Mesenchymal stem cell (in vitro differentiated cells and primary cell): ENCODE measurements at regions not wholly inside any gene's neighbourhood (a gene's known extent, or its start where the extent isn't known, plus 50 kb on each side); places are given as distances from the start of the nearest gene placed in this dataset.

ENCODE experiments used
- DNase-seq: peaks from one replicate; pipeline ENCODE4 v3.0.0-alpha.2; 2013
- H2AFZ ChIP-seq: one replicate; pipeline ENCODE4 v1.6.1; 2013; ENCODE audit warnings: low read depth, mild to moderate bottlenecking, control low read depth, inconsistent platforms, low read length, moderate library complexity
- H2AK5ac ChIP-seq: 2 replicates; pipeline ENCODE4 v1.6.1; 2013; ENCODE audit warnings: low read length, moderate library complexity, mild to moderate bottlenecking, inconsistent platforms; ENCODE audit not compliant: severe bottlenecking
- H2BK120ac ChIP-seq: one replicate; pipeline ENCODE4 v1.6.1; 2013; ENCODE audit warnings: low read depth, mild to moderate bottlenecking, inconsistent platforms, low read length, moderate library complexity
- H2BK12ac ChIP-seq, 2 experiments: one replicate each; pipeline ENCODE4 v1.6.1; 2013; ENCODE audit warnings: inconsistent platforms in 2 of 2, low read length in 2 of 2, mild to moderate bottlenecking in 2 of 2, moderate library complexity in 2 of 2, control low read depth in 1 of 2
- H2BK15ac ChIP-seq: one replicate; pipeline ENCODE4 v1.6.1; 2013; ENCODE audit warnings: mild to moderate bottlenecking, low read depth, inconsistent platforms; ENCODE audit not compliant: poor library complexity, severe bottlenecking
- H2BK5ac ChIP-seq: 2 replicates; pipeline ENCODE4 v1.6.1; 2013; ENCODE audit warnings: low read depth, mild to moderate bottlenecking, low read length, control low read depth, inconsistent platforms; ENCODE audit not compliant: poor library complexity, severe bottlenecking
- H3K14ac ChIP-seq, 2 experiments: one replicate each; pipeline ENCODE4 v1.6.1; 2013; ENCODE audit warnings: inconsistent platforms in 2 of 2, low read length in 2 of 2, control low read depth in 1 of 2, mild to moderate bottlenecking in 1 of 2, moderate library complexity in 1 of 2
- H3K18ac ChIP-seq, 2 experiments: one replicate each; pipeline ENCODE4 v1.6.1; 2013; ENCODE audit warnings: inconsistent platforms in 2 of 2, low read length in 2 of 2, control low read depth in 1 of 2, low read depth in 1 of 2, mild to moderate bottlenecking in 1 of 2
- H3K23ac ChIP-seq, 2 experiments: one replicate each; pipeline ENCODE4 v1.6.1; 2013; ENCODE audit warnings: inconsistent platforms in 2 of 2, low read length in 2 of 2, mild to moderate bottlenecking in 2 of 2, moderate library complexity in 2 of 2, control low read depth in 1 of 2
- H3K27ac ChIP-seq: 2 replicates; pipeline ENCODE4 v1.5.1; 2013; ENCODE audit warnings: mild to moderate bottlenecking, moderate library complexity, low read length, control low read depth, inconsistent platforms; ENCODE audit not compliant: poor library complexity, severe bottlenecking
- H3K27me3 ChIP-seq, 2 experiments: 2 replicates each; pipeline versions ENCODE4 v1.6.1 to v1.7.0; 2013; ENCODE audit warnings: low read length in 2 of 2, mild to moderate bottlenecking in 2 of 2, moderate library complexity in 2 of 2, control low read depth in 1 of 2, inconsistent platforms in 1 of 2; ENCODE audit not compliant: control insufficient read depth in 1 of 2, insufficient read depth in 1 of 2
- H3K36me3 ChIP-seq, 2 experiments: 2 replicates each; pipeline versions ENCODE4 v1.6.1 to v1.7.0; 2013; ENCODE audit warnings: low read length in 2 of 2, control low read depth in 1 of 2, inconsistent platforms in 1 of 2, low read depth in 1 of 2, mild to moderate bottlenecking in 1 of 2; ENCODE audit not compliant: insufficient read depth in 2 of 2, control insufficient read depth in 1 of 2
- H3K4ac ChIP-seq, 2 experiments: one replicate each; pipeline ENCODE4 v1.6.1; 2013; ENCODE audit warnings: inconsistent platforms in 2 of 2, low read length in 2 of 2, mild to moderate bottlenecking in 2 of 2, moderate library complexity in 2 of 2, control low read depth in 1 of 2, low read depth in 1 of 2
- H3K4me1 ChIP-seq: 2 replicates; pipeline ENCODE4 v1.6.1; 2013; ENCODE audit warnings: low read depth, low read length, control low read depth; ENCODE audit not compliant: control insufficient read depth, insufficient read depth
- H3K4me2 ChIP-seq: 2 replicates; pipeline ENCODE4 v1.6.1; 2013; ENCODE audit warnings: low read length, mild to moderate bottlenecking, inconsistent platforms; ENCODE audit not compliant: poor library complexity, severe bottlenecking
- H3K4me3 ChIP-seq, 2 experiments: 2 replicates each; pipeline versions ENCODE4 v1.5.1 to v1.7.0; 2013; ENCODE audit warnings: low read length in 2 of 2, mild to moderate bottlenecking in 2 of 2, control low read depth in 1 of 2, low read depth in 1 of 2; ENCODE audit not compliant: insufficient read depth in 1 of 2
- H3K79me1 ChIP-seq: replicated peaks from 2 replicates; pipeline ENCODE4 v1.6.1; 2013; ENCODE audit warnings: mild to moderate bottlenecking, control low read depth, low read length, inconsistent platforms; ENCODE audit not compliant: poor library complexity, severe bottlenecking
- H3K9ac ChIP-seq: 2 replicates; pipeline ENCODE4 v1.7.0; 2013; ENCODE audit warnings: mild to moderate bottlenecking, low read length, moderate library complexity
- H3K9me3 ChIP-seq: 2 replicates; pipeline ENCODE4 v1.7.0; 2013; ENCODE audit warnings: mild to moderate bottlenecking, low read length; ENCODE audit not compliant: control insufficient read depth
- H4K8ac ChIP-seq: one replicate; pipeline ENCODE4 v1.6.1; 2013; ENCODE audit warnings: inconsistent platforms, mild to moderate bottlenecking, low read length, moderate library complexity
- H4K91ac ChIP-seq: one replicate; pipeline ENCODE4 v1.6.1; 2013; ENCODE audit warnings: mild to moderate bottlenecking, low read length, inconsistent platforms
- WGBS: methylation state at CpG from one replicate; pipeline ENCODE4 v1.1.7; 2013; ENCODE audit warnings: mixed read lengths; 5-methylcytosine and 5-hydroxymethylcytosine counted together

- Histone ChIP-seq H3K23ac (no peak overlapping the region), H2BK120ac (no peak overlapping the region)
- DNase-seq: peak; percentile 20
Observed at GRCh38 chr13:47555235-47555634, 445.8 kb downstream of the SUCLA2 start.

DNA sequence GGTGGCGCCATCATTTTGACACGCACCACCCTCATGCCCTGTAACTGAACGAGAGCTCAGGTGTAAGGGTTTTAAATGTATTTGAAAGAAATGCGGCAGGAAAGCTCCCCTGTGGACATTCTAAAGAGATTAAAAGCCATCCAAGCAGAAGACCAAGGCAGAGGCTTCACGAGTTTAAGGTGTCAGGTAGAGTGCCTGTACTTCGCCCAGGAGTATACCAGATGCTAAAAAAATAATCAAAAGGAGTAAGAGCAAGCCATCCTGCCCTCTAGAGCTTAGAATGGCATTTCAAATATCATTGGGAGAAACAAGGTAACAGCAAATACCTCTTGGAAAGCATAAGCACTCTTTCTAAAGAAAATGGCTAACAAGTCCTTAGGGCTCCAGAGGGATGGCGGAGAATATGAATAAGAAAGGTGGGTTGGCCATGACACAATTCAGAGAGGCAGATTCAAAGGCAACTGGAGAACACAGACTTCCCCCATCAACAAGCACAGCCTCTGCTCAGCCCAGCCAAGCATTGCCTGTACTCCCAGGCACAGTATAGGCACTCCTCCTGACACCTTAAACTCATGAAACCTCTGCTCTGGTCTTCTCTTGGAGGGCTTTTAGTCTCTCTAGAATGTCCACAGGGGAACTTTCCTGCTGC is 447.6 kb downstream of the SUCLA2 start:
- DNase-seq: no peak
- Histone ChIP-seq H3K4ac (no peak overlapping the region), H3K4me2 (no peak overlapping the region), H3K23ac (no peak overlapping the region), H3K27me3 (no peaks in the 10 kb centered on the region), H2AFZ (no peak overlapping the region), H2BK5ac (no peak overlapping the region), H3K4me3 (no peak overlapping the region), H3K79me1 (no peaks in the 10 kb centered on the region), H4K91ac (no peak overlapping the region), H2BK12ac (no peak overlapping the region), H3K27ac (no peak overlapping the region), H2AK5ac (no peak overlapping the region), H3K9ac (no peak overlapping the region), H3K36me3 (no peaks in the 10 kb centered on the region), H3K18ac (no peak overlapping the region), H3K9me3 (no peaks in the 10 kb centered on the region), H3K14ac (no peak overlapping the region), H3K4me1 (no peaks in the 10 kb centered on the region), H2BK120ac (no peak overlapping the region), H2BK15ac (no peak overlapping the region), H4K8ac (no peak overlapping the region)
- 80% methylated on average over 7 of the region's 7 CpGs for WGBS

More at GRCh38 chr13:47555235-47555634, 445.8 kb downstream of the SUCLA2 start:
- no peak overlapping the region for H2AFZ ChIP-seq
- no peaks in the 10 kb centered on the region for H3K9me3 ChIP-seq
- H2BK5ac ChIP-seq: no peak overlapping the region
- H3K79me1 ChIP-seq: no peaks in the 10 kb centered on the region
- 0% methylated on average over 1 of the region's 1 CpG for WGBS
- no peak overlapping the region for H2BK12ac ChIP-seq
- H3K36me3 ChIP-seq: no peaks in the 10 kb centered on the region
- no peak overlapping the region for H3K4ac ChIP-seq
- no peak overlapping the region for H4K8ac ChIP-seq
- H3K4me2 ChIP-seq: no peak overlapping the region
- H3K4me3 ChIP-seq: no peak overlapping the region
- H3K27me3 ChIP-seq: no peaks in the 10 kb centered on the region
- H3K4me1 ChIP-seq: no peaks in the 10 kb centered on the region
- no peak overlapping the region for H3K18ac ChIP-seq
- H3K27ac ChIP-seq: no peak overlapping the region
- H3K14ac ChIP-seq: no peak overlapping the region
- H3K9ac ChIP-seq: no peak overlapping the region
- H4K91ac ChIP-seq: no peak overlapping the region
- H2BK15ac ChIP-seq: no peak overlapping the region
- H2AK5ac ChIP-seq: no peak overlapping the region

DNA sequence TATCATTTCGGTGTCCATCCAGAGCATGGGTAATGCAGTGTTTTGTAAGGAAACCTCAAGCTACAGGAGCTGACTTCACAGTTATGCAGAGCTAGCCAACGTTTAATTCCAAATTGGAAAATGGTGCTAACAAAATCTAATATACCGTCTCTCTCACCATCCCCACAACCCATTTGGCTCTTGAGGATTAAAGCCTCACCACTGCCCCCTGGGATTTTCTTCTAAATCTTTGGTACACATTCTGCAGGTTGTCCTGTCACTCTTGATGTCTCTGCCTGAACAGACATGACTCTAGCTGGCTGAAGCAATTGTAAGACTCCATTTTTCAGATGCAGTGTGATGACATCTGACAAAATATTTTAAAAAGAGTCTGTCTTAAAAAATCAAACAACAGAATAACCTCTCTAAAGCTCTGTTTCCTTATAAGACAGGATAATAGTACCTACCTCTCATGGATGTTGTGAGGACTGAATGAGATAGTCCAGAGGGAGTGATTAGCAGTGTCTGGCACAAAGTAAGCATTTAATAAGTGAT is 451.8 kb downstream of the SUCLA2 start:
- peak overlapping the region; percentile 31 for H3K4me2 ChIP-seq
- no peaks in the 10 kb centered on the region for H3K9me3 ChIP-seq
- H2AFZ ChIP-seq: no peak overlapping the region
- H4K8ac ChIP-seq: no peak overlapping the region
- no peak overlapping the region for H2AK5ac ChIP-seq
- WGBS: 69% methylated on average over 3 of the region's 3 CpGs
- H2BK120ac ChIP-seq: no peak overlapping the region
- H4K91ac ChIP-seq: no peak overlapping the region
- no peak overlapping the region for H3K18ac ChIP-seq
- no peak overlapping the region for H2BK12ac ChIP-seq
- no peaks in the 10 kb centered on the region for H3K36me3 ChIP-seq
- H3K27ac ChIP-seq: peak overlapping the region; percentile 64
- H3K79me1 ChIP-seq: no peaks in the 10 kb centered on the region
- no peak overlapping the region for H3K14ac ChIP-seq
- H3K4me1 ChIP-seq: peaks cover 5% of the 10 kb centered on the region
- DNase-seq: no peak
- no peak overlapping the region for H3K23ac ChIP-seq
- no peak overlapping the region for H2BK5ac ChIP-seq
- no peak overlapping the region for H3K9ac ChIP-seq
- no peaks in the 10 kb centered on the region for H3K27me3 ChIP-seq
- no peak overlapping the region for H2BK15ac ChIP-seq
- H3K4me3 ChIP-seq: no peak overlapping the region
- no peak overlapping the region for H3K4ac ChIP-seq

GRCh38 chr13:47548294-47548840 is 452.7 kb downstream of the SUCLA2 start:
- H2AFZ ChIP-seq: no peak overlapping the region
- H3K9me3 ChIP-seq: no peaks in the 10 kb centered on the region
- H3K27me3 ChIP-seq: no peaks in the 10 kb centered on the region
- H3K4me2 ChIP-seq: no peak overlapping the region
- H2BK12ac ChIP-seq: peak overlapping the region in 1 of 2 experiments; percentile 34
- peak overlapping the region in 1 of 2 experiments; percentile 8 for H3K18ac ChIP-seq
- no peak overlapping the region for H2BK5ac ChIP-seq
- peaks cover 5% of the 10 kb centered on the region for H3K4me1 ChIP-seq
- WGBS: 9% methylated on average over 2 of the region's 4 CpGs
- no peak overlapping the region for H2AK5ac ChIP-seq
- no peak overlapping the region for H2BK15ac ChIP-seq
- H4K91ac ChIP-seq: no peak overlapping the region
- no peak overlapping the region for H3K4me3 ChIP-seq
- H3K4ac ChIP-seq: no peak overlapping the region
- no peak overlapping the region for H3K14ac ChIP-seq
- H3K36me3 ChIP-seq: no peaks in the 10 kb centered on the region
- no peaks in the 10 kb centered on the region for H3K79me1 ChIP-seq
- no peak overlapping the region for H3K23ac ChIP-seq
- no peak overlapping the region for H2BK120ac ChIP-seq
- H3K27ac ChIP-seq: peak overlapping the region; percentile 34
- H3K9ac ChIP-seq: no peak overlapping the region
- DNase-seq: no peak
- no peak overlapping the region for H4K8ac ChIP-seq
